Osteocyte (in vitro differentiated cells): ENCODE measurements at regions not wholly inside any gene's neighbourhood (a gene's known extent, or its start where the extent isn't known, plus 50 kb on each side); places are given as distances from the start of the nearest gene placed in this dataset.

Source experiments
- DNase-seq: peaks from one replicate; pipeline ENCODE4 v3.0.0; 2021; ENCODE audit warnings: mixed read lengths; ENCODE audit not compliant: unreplicated experiment; ENCODE audit errors: extremely low spot score
- H3K27ac Mint-ChIP-seq: one replicate; pipeline ENCODE4 v1.8.0; 2021; ENCODE audit warnings: mild to moderate bottlenecking, mixed read lengths; ENCODE audit not compliant: unreplicated experiment
- H3K27me3 Mint-ChIP-seq: one replicate; pipeline ENCODE4 v1.8.0; 2021; ENCODE audit warnings: mixed read lengths; ENCODE audit not compliant: unreplicated experiment
- H3K36me3 Mint-ChIP-seq: one replicate; pipeline ENCODE4 v1.8.0; 2021; ENCODE audit warnings: mixed read lengths; ENCODE audit not compliant: unreplicated experiment
- H3K4me1 Mint-ChIP-seq: one replicate; pipeline ENCODE4 v1.8.0; 2021; ENCODE audit warnings: mixed read lengths; ENCODE audit not compliant: unreplicated experiment
- H3K4me3 Mint-ChIP-seq: one replicate; pipeline ENCODE4 v1.8.0; 2021; ENCODE audit warnings: mild to moderate bottlenecking, moderate library complexity, mixed read lengths; ENCODE audit not compliant: unreplicated experiment
- H3K9me3 Mint-ChIP-seq: one replicate; pipeline ENCODE4 v1.8.0; 2021; ENCODE audit warnings: mixed read lengths; ENCODE audit not compliant: unreplicated experiment
- CTCF ChIP-seq: fragments of 200-600 bp; sonication (generic); IDR thresholded peaks from 2 replicates; pipeline ENCODE4 v1.5.0; 2021; ENCODE audit warnings: antibody characterized with exemption, mild to moderate bottlenecking, moderate library complexity

DNA sequence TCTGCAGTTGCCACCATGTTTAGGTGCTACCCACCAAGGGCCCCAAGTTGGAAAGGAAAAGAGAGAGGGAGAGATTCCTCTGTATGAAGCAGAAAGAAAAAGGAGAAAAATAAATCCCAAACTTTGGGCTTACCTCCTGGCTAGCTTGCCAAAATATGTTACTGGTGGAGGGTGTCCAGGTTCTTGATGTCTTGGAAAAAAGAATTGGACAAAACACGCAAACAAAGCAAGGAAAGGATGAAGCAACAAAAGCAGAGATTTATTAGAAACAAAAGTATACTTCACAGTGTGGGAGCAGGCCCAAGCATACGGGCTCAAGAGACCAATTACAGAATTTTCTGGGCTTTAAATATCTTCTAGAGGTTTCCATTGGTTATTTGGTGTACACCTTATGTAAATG is 204.5 kb upstream of the LRRC7 start:
- no peak for TF ChIP-seq CTCF
- Mint-ChIP-seq H3K9me3 (no peaks in the 10 kb centered on the region), H3K27me3 (no peaks in the 10 kb centered on the region), H3K36me3 (no peaks in the 10 kb centered on the region), H3K27ac (no peak overlapping the region), H3K4me1 (no peaks in the 10 kb centered on the region), H3K4me3 (no peak overlapping the region)
- DNase-seq, result no peak

- Mint-ChIP-seq H3K36me3 (no peaks in the 10 kb centered on the region), H3K4me3 (no peak overlapping the region), H3K27me3 (peaks cover 5% of the 10 kb centered on the region), H3K27ac (no peak overlapping the region), H3K9me3 (no peaks in the 10 kb centered on the region), H3K4me1 (no peaks in the 10 kb centered on the region)
- no peak for TF ChIP-seq CTCF
- no peak for DNase-seq
Observed at GRCh38 chr1:69373520-69373919, 194.2 kb upstream of the LRRC7 start.

DNA sequence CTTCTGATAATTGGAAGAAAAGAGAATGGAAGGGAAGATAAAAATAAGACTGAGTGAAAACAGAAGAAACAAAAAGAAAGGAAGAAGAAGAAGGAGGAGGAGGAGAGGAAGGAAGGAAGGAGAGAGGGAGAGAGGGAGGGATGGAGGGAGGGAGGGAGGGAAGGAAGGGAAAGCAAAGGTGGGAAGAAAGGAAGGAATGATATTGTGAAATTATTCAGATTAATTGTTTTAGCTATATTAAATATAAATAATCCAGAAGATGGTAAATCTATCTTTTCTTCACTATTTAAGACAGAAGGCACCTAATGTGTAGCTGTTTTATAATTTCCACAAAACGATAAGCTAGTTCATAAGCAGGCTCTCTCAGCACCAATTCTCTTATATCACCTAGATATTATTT is 191.3 kb upstream of the LRRC7 start:
- Mint-ChIP-seq H3K4me1 (no peaks in the 10 kb centered on the region), H3K9me3 (no peaks in the 10 kb centered on the region), H3K4me3 (no peak overlapping the region), H3K36me3 (no peaks in the 10 kb centered on the region), H3K27me3 (peaks cover 2% of the 10 kb centered on the region), H3K27ac (no peak overlapping the region)
- no peak for TF ChIP-seq CTCF
- DNase-seq, result no peak

GRCh38 chr1:69377507-69377906 is 190.2 kb upstream of the LRRC7 start:
- H3K4me3 Mint-ChIP-seq, result no peak overlapping the region
- no peak for TF ChIP-seq CTCF
- H3K27ac Mint-ChIP-seq, result no peak overlapping the region
- DNase-seq, result no peak
- no peaks in the 10 kb centered on the region for H3K9me3 Mint-ChIP-seq
- peaks cover 2% of the 10 kb centered on the region for H3K27me3 Mint-ChIP-seq
- H3K4me1 Mint-ChIP-seq, result no peaks in the 10 kb centered on the region
- no peaks in the 10 kb centered on the region for H3K36me3 Mint-ChIP-seq

DNA sequence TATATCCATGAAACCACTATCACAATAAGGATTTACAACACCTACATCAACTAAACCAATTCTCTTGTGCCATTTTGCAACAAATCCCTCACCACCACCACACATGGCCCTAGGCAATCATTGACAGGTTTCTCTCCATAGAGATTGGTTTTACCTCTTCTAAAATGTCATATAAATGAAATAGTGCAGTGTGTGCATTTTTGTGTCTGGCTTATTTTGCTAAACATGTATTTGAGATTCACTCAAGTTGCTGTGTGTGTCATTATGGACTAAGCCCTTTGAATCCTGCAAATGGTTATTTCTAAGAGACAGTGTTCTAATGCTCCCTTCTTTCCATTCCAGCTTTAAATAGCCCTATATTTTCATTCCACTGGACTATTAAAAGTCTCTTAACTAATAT is 179.7 kb upstream of the LRRC7 start:
- H3K27me3 Mint-ChIP-seq, result no peaks in the 10 kb centered on the region
- no peak for TF ChIP-seq CTCF
- H3K9me3 Mint-ChIP-seq, result no peaks in the 10 kb centered on the region
- DNase-seq, result no peak
- no peaks in the 10 kb centered on the region for H3K36me3 Mint-ChIP-seq
- no peak overlapping the region for H3K4me3 Mint-ChIP-seq
- no peaks in the 10 kb centered on the region for H3K4me1 Mint-ChIP-seq
- no peak overlapping the region for H3K27ac Mint-ChIP-seq
